ENCODE measurements at regions not wholly inside any gene's neighbourhood (a gene's known extent, or its start where the extent isn't known, plus 50 kb on each side); places are given as distances from the start of the nearest gene placed in this dataset.

DNA sequence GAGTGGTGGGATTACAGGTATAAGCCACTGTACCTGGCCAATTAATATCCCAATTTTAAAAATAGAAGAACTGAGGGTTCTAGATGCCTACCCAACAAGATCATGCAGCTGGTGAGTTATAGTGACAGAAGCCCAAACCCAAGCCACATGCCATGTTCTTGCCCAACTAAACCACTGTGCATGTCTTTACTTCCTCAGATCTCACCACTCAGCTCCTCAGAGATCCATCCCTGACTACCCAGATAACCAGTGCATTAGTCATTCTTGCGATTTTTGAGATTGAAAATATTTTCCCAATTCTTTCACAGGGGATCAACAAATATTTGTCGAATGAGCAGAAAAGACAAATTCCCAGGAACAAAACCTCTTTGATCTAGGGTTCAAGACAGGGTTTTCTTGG, 303.1 kb downstream of the CBLN1 start:
- TF ChIP-seq EZH2 (IDR thresholded peaks at IDR 0.05; ENCODE audit: borderline replicate concordance) (no peak), EZH2phosphoT487 (IDR thresholded peaks at IDR 0.05; ENCODE audit: low read depth, severe bottlenecking, unreplicated experiment) (no peak)
- TF ChIP-seq, protein P1, sequence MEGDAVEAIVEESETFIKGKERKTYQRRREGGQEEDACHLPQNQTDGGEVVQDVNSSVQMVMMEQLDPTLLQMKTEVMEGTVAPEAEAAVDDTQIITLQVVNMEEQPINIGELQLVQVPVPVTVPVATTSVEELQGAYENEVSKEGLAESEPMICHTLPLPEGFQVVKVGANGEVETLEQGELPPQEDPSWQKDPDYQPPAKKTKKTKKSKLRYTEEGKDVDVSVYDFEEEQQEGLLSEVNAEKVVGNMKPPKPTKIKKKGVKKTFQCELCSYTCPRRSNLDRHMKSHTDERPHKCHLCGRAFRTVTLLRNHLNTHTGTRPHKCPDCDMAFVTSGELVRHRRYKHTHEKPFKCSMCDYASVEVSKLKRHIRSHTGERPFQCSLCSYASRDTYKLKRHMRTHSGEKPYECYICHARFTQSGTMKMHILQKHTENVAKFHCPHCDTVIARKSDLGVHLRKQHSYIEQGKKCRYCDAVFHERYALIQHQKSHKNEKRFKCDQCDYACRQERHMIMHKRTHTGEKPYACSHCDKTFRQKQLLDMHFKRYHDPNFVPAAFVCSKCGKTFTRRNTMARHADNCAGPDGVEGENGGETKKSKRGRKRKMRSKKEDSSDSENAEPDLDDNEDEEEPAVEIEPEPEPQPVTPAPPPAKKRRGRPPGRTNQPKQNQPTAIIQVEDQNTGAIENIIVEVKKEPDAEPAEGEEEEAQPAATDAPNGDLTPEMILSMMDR (IDR thresholded peaks at IDR 0.05; ENCODE audit: poor library complexity) = no peak

Data from hepatocyte (in vitro differentiated cells).